EL (cell line): ENCODE measurements at regions not wholly inside any gene's neighbourhood (a gene's known extent, or its start where the extent isn't known, plus 50 kb on each side); places are given as distances from the start of the nearest gene placed in this dataset.
"Not testable (repeated sequence)": the region's sequence is repeated elsewhere in the genome, so short reads cannot be mapped to it uniquely, and the experiment has no call there.

Source experiments
- DNase-seq: peaks from one replicate; pipeline ENCODE4 v3.0.0-alpha.2; 2016

- DNase-seq: no peak
These were observed 269.4 kb downstream of the CRLF2 start for GRCh38 chrX:943035-943434.

GRCh38 chrX:940691-941090 is 271.8 kb downstream of the CRLF2 start:
- DNase-seq: no peak

- DNase-seq: no peak
These were observed 275.3 kb downstream of the CRLF2 start for GRCh38 chrX:936979-937769.

GRCh38 chrX:933611-934010 is 278.8 kb downstream of the CRLF2 start:
- DNase-seq: no peak

GRCh38 chrX:928606-929005 is 283.8 kb downstream of the CRLF2 start:
- DNase-seq: no peak

GRCh38 chrX:926991-927390 is 285.5 kb downstream of the CRLF2 start:
- DNase-seq: no peak

GRCh38 chrX:926070-926469 is 286.4 kb downstream of the CRLF2 start:
- DNase-seq: no peak

GRCh38 chrX:925652-926061 is 286.8 kb downstream of the CRLF2 start:
- DNase-seq: no peak

GRCh38 chrX:925094-925493 is 287.4 kb downstream of the CRLF2 start:
- no peak for DNase-seq

GRCh38 chrX:924017-924416 is 288.4 kb downstream of the CRLF2 start:
- no peak for DNase-seq

GRCh38 chrX:920234-920799 is 289.7 kb downstream of the SHOX start:
- DNase-seq: peak; percentile 94

- DNase-seq: peak; percentile 90
These were observed 285.6 kb downstream of the SHOX start for GRCh38 chrX:916230-916599.

GRCh38 chrX:915427-916229 is 285.0 kb downstream of the SHOX start:
- DNase-seq: no peak

GRCh38 chrX:914206-914605 is 283.6 kb downstream of the SHOX start:
- no peak for DNase-seq

GRCh38 chrX:912677-913076 is 282.1 kb downstream of the SHOX start:
- no peak for DNase-seq

GRCh38 chrX:909068-909467 is 278.5 kb downstream of the SHOX start:
- not testable (repeated sequence) for DNase-seq

GRCh38 chrX:906586-906985 is 276.0 kb downstream of the SHOX start:
- DNase-seq: no peak

GRCh38 chrX:905848-906566 is 275.4 kb downstream of the SHOX start:
- DNase-seq: peak; percentile 51

- peak; percentile 10 for DNase-seq
These were observed 272.5 kb downstream of the SHOX start for GRCh38 chrX:903116-903515.

GRCh38 chrX:896256-896655 is 265.7 kb downstream of the SHOX start:
- no peak for DNase-seq

GRCh38 chrX:889966-890651 is 259.5 kb downstream of the SHOX start:
- no peak for DNase-seq

GRCh38 chrX:887724-888123 is 257.1 kb downstream of the SHOX start:
- DNase-seq: not testable (repeated sequence)

GRCh38 chrX:883588-883987 is 253.0 kb downstream of the SHOX start:
- no peak for DNase-seq
